Superior temporal gyrus (tissue), 1 donor: ENCODE measurements at regions not wholly inside any gene's neighbourhood (a gene's known extent, or its start where the extent isn't known, plus 50 kb on each side); places are given as distances from the start of the nearest gene placed in this dataset.
A peak's percentile ranks its signal among the peaks of the same experiment; 100 is the strongest.

Source experiments
- DNase-seq: peaks from one replicate; pipeline ENCODE4 v3.0.0-alpha.2; 2016; ENCODE audit errors: extremely low spot score

DNA sequence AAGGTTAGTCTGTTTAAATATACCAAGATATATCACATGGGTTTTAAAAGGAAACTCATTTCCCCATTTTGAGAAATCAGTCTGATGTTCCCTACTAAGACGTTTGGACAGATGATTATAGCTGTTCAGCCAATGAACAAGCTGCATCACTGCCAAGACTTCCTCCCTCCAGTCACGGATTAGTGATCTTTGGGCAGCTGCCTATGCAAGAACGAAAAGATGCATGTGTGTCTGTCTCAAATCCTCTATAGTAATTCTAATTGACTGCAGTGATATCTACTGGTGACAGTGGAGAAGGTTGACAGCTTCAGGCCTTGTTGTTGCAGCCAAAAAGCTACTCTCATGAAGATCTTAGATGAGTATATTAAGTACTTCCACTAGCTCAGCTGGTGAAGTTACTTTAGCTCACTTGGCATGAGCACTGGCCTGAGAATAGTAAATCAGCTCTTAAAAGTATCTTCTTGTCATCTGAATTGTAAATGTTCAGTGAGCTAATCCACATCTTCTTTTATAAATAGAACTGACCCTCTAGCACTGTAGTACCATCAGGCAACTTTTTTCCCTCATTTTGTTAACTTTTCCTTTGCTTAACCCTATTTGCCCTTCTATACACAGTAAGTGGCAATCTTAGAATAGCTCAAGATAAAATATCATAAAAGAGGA, 134.5 kb upstream of the PCDH10 start:
- DNase-seq, result peak; percentile 44

DNA sequence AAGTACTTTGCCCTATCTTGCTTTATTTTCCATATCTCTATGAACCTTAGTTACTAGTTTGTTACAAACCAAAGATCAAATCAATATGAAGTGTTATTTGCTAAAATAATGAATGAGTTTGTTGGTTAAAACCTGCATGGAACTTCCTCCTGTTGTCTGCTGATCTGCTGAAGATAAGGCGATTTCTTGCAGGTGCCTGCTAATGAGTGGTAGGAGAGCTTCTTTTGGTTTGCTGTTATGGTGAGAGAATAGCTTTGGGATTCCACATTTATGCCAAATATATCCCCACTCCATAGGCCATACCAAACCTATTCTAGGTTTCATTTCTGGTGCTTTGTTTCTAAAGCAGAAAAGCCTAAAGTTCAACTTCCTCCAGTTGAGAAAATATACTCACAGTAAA, 103.8 kb upstream of the PCDH10 start:
- no peak for DNase-seq

- DNase-seq, result no peak
Observed at GRCh38 chr4:133046156-133046555, 102.9 kb upstream of the PCDH10 start.

GRCh38 chr4:133058701-133059100, 90.4 kb upstream of the PCDH10 start:
- no peak for DNase-seq

DNA sequence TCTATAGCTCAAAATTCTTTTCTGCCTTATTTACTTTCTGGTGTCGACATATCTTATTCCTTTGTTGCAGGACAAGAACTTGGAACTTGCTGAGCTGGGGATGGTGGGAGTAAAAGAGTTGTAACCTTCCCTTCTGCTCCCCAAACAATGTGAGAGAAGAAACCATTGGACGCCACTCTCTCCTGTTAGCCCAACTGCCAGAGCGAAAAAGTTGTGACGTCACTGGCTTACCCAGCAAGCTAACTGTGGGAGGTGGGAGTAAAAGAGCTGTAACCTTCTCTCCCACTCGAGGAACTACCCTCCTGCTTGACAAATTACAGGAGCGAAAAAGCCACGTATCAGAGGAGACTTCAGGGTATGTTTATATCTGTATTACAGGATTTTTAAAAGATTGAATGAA, 90.0 kb upstream of the PCDH10 start:
- DNase-seq, result no peak

DNA sequence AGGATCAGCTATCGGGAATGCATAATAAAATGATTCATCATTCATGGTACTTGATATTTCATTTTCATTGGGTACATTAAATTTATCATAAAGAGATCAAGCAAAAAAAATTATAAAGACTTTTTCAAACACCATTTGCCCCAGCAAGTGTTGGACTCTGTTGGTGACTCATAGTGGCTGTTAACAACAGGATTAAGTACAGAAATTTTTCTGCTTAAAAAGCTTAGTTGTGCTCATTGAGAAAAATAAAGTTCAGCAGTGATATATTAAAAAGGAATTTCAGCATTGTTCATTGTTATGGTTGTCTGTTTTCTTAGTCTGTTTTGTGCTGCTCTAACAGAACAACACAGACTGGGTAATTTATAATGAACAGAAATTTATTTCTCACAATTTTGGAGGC, 86.2 kb upstream of the PCDH10 start:
- no peak for DNase-seq

DNA sequence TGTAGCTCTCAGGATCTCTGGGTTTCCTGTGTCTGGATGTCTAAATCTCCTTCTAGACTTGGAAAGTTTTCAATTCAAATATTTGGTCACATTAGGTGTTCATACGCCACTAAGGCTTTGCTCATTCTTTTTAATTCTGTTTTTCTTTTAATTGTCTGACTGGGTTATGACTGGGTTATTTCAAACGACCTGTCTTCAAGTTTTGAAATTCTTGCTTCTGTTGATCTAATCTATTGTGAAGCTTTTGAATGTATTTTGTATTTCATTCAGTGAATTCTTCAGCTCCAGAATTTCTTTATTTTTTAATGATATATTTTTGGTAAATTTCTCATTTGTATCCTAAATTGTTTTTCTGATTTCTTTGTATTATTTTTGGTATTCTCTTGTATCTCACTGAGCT, 81.0 kb upstream of the PCDH10 start:
- DNase-seq, result no peak

DNA sequence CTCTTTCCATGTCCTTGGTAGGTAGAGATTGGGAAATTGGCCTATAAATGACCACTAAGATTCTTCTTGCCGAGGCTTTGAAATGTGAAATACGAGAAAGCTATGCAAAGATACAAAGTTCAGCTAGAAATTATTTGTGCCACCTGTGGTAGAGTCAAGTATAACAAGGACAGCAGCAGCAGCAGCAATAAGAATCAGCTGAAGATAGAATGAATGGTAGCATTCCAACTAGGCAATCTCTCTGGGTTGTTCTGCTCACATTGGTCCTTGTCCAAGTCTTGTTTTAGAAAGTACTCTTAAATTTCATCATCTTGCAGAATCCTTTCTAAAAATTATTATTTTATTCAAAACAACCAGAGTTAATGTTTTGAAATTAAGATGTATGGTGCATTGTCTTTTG, 67.8 kb upstream of the PCDH10 start:
- no peak for DNase-seq

DNA sequence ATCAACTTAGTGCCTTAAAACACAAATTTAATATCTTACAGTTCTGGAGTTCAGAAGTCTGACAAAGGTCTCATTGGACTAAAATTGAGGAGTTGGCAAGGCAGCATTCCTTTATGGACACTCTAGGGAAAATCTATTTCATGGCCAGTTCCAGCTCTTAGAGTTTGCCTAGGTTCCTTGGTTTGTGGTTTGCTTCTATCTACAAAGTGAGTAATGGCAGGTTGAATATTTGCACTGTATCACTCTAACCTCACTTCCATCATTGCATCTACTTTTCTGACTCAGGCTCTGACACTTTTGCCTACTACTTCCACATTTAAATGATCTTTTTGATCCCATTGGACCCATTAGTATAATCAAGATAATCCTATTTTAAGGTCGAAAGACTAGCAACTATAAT, 64.7 kb upstream of the PCDH10 start:
- no peak for DNase-seq

- DNase-seq, result no peak
Observed at GRCh38 chr4:133095591-133095990, 53.5 kb upstream of the PCDH10 start.

- no peak for DNase-seq
Observed at GRCh38 chr4:133096972-133097371, 52.1 kb upstream of the PCDH10 start.
